ENCODE measurements at regions not wholly inside any gene's neighbourhood (a gene's known extent, or its start where the extent isn't known, plus 50 kb on each side); places are given as distances from the start of the nearest gene placed in this dataset.

DNA sequence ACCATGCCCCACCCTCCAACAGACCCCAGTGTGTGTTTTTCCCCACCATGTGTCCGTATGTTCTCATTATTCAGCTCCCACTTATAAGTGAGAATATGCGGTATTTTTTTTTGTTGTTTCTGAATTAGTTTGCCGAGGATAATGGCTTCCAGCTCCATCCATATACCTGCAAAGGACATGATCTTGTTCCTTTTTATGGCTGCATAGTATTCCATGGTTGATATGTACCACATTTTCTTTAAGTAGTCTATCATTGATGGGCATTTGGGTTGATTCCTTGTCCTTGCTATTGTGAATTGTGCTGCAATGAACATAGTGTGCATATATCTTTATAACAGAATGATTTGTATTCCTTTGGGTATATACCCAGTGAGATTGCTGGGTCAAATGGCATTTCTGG is 176.9 kb downstream of the UTRN start:
- no peak for TF ChIP-seq SUZ12 (IDR thresholded peaks at IDR 0.05; ENCODE audit: extremely low read depth, insufficient read depth, insufficient read length)
- TF ChIP-seq ZNF274 (IDR thresholded peaks at IDR 0.05; ENCODE audit: low read depth, low read length), result no peak

Data from NT2/D1 (cell line).